Fibroblast of the conjunctiva (primary cell): ENCODE measurements at regions not wholly inside any gene's neighbourhood (a gene's known extent, or its start where the extent isn't known, plus 50 kb on each side); places are given as distances from the start of the nearest gene placed in this dataset.

Experiments
- DNase-seq: peaks from one replicate; pipeline ENCODE4 v3.0.0-alpha.2; 2010; ENCODE audit warnings: low read depth

- DNase-seq: no peak
Measured at GRCh38 chr11:115555336-115556090, 51.3 kb upstream of the CADM1 start.
